Fibroblast of lung (primary cell): ENCODE measurements at regions not wholly inside any gene's neighbourhood (a gene's known extent, or its start where the extent isn't known, plus 50 kb on each side); places are given as distances from the start of the nearest gene placed in this dataset.

Experiments
- EZH2 ChIP-seq: IDR thresholded peaks from 2 replicates; pipeline ENCODE4 v1.5.1; 2012; ENCODE audit warnings: low read length, control low read depth, mild to moderate bottlenecking; ENCODE audit errors: missing control alignments
- TF ChIP-seq, protein P1 (sequence below), 2 donors: IDR thresholded peaks in 1 of 2; conservative IDR thresholded peaks in 1 of 2; 1 replicate in 1 of 2; 2 replicates in 1 of 2; pipeline ENCODE4 v1.5.1; 2011 to 2012; ENCODE audit warnings: low read length in 2 of 2, control low read depth in 1 of 2, inconsistent platforms in 1 of 2, low read depth in 1 of 2, mild to moderate bottlenecking in 1 of 2

DNA sequence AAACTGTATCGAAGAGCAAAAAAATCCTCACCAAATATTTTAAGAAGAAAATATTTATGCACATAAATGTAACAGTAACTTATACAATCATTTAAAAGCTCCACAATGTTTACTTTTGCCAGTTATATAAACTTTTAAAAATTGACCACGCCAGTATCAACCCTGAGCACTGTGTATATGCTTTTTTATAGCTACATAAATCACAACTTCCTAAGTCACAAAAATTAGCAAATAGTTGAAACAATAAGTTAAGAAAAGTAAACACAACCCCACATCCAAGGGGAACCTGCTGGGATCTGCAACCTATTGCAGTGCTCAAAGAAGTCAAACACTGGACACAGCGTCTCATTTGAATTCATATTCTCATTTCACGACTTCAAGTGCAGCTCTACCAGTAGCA lies 89.8 kb upstream of the DST start:
- TF ChIP-seq EZH2, result no peak
- TF ChIP-seq, protein P1, sequence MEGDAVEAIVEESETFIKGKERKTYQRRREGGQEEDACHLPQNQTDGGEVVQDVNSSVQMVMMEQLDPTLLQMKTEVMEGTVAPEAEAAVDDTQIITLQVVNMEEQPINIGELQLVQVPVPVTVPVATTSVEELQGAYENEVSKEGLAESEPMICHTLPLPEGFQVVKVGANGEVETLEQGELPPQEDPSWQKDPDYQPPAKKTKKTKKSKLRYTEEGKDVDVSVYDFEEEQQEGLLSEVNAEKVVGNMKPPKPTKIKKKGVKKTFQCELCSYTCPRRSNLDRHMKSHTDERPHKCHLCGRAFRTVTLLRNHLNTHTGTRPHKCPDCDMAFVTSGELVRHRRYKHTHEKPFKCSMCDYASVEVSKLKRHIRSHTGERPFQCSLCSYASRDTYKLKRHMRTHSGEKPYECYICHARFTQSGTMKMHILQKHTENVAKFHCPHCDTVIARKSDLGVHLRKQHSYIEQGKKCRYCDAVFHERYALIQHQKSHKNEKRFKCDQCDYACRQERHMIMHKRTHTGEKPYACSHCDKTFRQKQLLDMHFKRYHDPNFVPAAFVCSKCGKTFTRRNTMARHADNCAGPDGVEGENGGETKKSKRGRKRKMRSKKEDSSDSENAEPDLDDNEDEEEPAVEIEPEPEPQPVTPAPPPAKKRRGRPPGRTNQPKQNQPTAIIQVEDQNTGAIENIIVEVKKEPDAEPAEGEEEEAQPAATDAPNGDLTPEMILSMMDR (conservative IDR thresholded peaks at IDR 0.05 in 1 of 2, IDR thresholded peaks at IDR 0.05 in 1 of 2; ENCODE audit: low read depth in 1 of 2, low read length in 2 of 2), result no peak
